ENCODE measurements at regions not wholly inside any gene's neighbourhood (a gene's known extent, or its start where the extent isn't known, plus 50 kb on each side); places are given as distances from the start of the nearest gene placed in this dataset.

- DNase-seq (no peak), ATAC-seq (no peak)
- Histone ChIP-seq H3K9me3 (ENCODE audit: control insufficient read depth, insufficient read depth, low read length) (no peaks in the 10 kb centered on the region), H3K36me3 (ENCODE audit: control insufficient read depth, insufficient read depth, low read length) (no peaks in the 10 kb centered on the region), H3K4me3 (ENCODE audit: low read length) (no peak overlapping the region), H3K4me1 (ENCODE audit: control insufficient read depth, insufficient read depth, low read length) (no peaks in the 10 kb centered on the region), H3K27ac (ENCODE audit: low read length) (no peak overlapping the region), H3K27me3 (ENCODE audit: control insufficient read depth, insufficient read depth, low read length) (no peaks in the 10 kb centered on the region)
- H3K4me1 Mint-ChIP-seq: peaks cover 12 to 14% of the 10 kb centered on the region in 2 donors
- 91% methylated on average over 5 of the region's 5 CpGs for WGBS (ENCODE audit: insufficient coverage)
- H3K27ac Mint-ChIP-seq: no peak overlapping the region
- intact Hi-C loops (cut with micrococcal nuclease): no loop called here
- H3K9me3 Mint-ChIP-seq: no peaks in the 10 kb centered on the region
- H3K4me3 Mint-ChIP-seq: no peak overlapping the region
- H3K27me3 Mint-ChIP-seq (ENCODE audit: low read depth in 2 of 2): no peaks in the 10 kb centered on the region
- no peak for TF ChIP-seq CTCF (IDR thresholded peaks at IDR 0.05)
- H3K36me3 Mint-ChIP-seq: no peaks in the 10 kb centered on the region
These were observed 934.4 kb downstream of the FLRT2 start for GRCh38 chr14:86464341-86464740.

GRCh38 chr14:86462193-86462753 is 932.3 kb downstream of the FLRT2 start:
- 43% methylated on average over 1 of the region's 1 CpG for WGBS (ENCODE audit: insufficient coverage)
- no peaks in the 10 kb centered on the region for H3K9me3 Mint-ChIP-seq

GRCh38 chr14:86457481-86458135 is 927.7 kb downstream of the FLRT2 start:
- H3K4me1 Mint-ChIP-seq: peaks cover 7 to 9% of the 10 kb centered on the region in 2 donors
- ATAC-seq (no peak), DNase-seq (no peak)
- no peaks in the 10 kb centered on the region for H3K9me3 ChIP-seq (ENCODE audit: control insufficient read depth, insufficient read depth, low read length)
- no peak overlapping the region for H3K27ac Mint-ChIP-seq
- intact Hi-C loops (cut with micrococcal nuclease): no loop called here
- H3K27me3 Mint-ChIP-seq (ENCODE audit: low read depth in 2 of 2): no peaks in the 10 kb centered on the region
- no CpG with 5 or more reads among the region's 2 CpGs for WGBS (ENCODE audit: insufficient coverage)
- no peaks in the 10 kb centered on the region for H3K4me1 ChIP-seq (ENCODE audit: control insufficient read depth, insufficient read depth, low read length)
- H3K27me3 ChIP-seq (ENCODE audit: control insufficient read depth, insufficient read depth, low read length): no peaks in the 10 kb centered on the region
- H3K4me3 ChIP-seq (ENCODE audit: low read length): no peak overlapping the region
- no peaks in the 10 kb centered on the region for H3K36me3 ChIP-seq (ENCODE audit: control insufficient read depth, insufficient read depth, low read length)
- H3K4me3 Mint-ChIP-seq: no peak overlapping the region
- no peak overlapping the region for H3K27ac ChIP-seq (ENCODE audit: low read length)
- TF ChIP-seq CTCF (IDR thresholded peaks at IDR 0.05): no peak
- H3K9me3 Mint-ChIP-seq: no peaks in the 10 kb centered on the region
- H3K36me3 Mint-ChIP-seq: no peaks in the 10 kb centered on the region

More at GRCh38 chr14:86462193-86462753, 932.3 kb downstream of the FLRT2 start:
- H3K36me3 ChIP-seq (ENCODE audit: control insufficient read depth, insufficient read depth, low read length): no peaks in the 10 kb centered on the region
- no peak overlapping the region for H3K27ac ChIP-seq (ENCODE audit: low read length)
- Mint-ChIP-seq H3K27me3 (ENCODE audit: low read depth in 2 of 2) (no peaks in the 10 kb centered on the region), H3K4me1 (peaks cover 12 to 14% of the 10 kb centered on the region in 2 donors), H3K4me3 (no peak overlapping the region), H3K27ac (no peak overlapping the region), H3K36me3 (no peaks in the 10 kb centered on the region)
- no peak overlapping the region for H3K4me3 ChIP-seq (ENCODE audit: low read length)
- H3K9me3 ChIP-seq (ENCODE audit: control insufficient read depth, insufficient read depth, low read length): no peaks in the 10 kb centered on the region
- TF ChIP-seq CTCF (IDR thresholded peaks at IDR 0.05): peak; percentile 39
- no peaks in the 10 kb centered on the region for H3K27me3 ChIP-seq (ENCODE audit: control insufficient read depth, insufficient read depth, low read length)
- H3K4me1 ChIP-seq (ENCODE audit: control insufficient read depth, insufficient read depth, low read length): no peaks in the 10 kb centered on the region
- intact Hi-C loops (cut with micrococcal nuclease): loop anchor here (1.0 kb wide), 1 partner anchor 192 kb away; no protein-coding TSS in a partner anchor
- DNase-seq: peak in 1 of 2 donors; percentile 6
- peak in 1 of 3 donors; percentile 61 for ATAC-seq
